Body of pancreas (tissue), 4 donors: ENCODE measurements at regions not wholly inside any gene's neighbourhood (a gene's known extent, or its start where the extent isn't known, plus 50 kb on each side); places are given as distances from the start of the nearest gene placed in this dataset.

Experiments
- ATAC-seq: fragments of 150-250 bp; one replicate; pipeline ENCODE4 v1.9.1; 2016
- DNase-seq, 4 donors: peaks; one replicate each; pipeline ENCODE4 v3.0.0-alpha.2; 2019
- H3K27ac ChIP-seq, 4 donors: fragments of 200-600 bp; sonication (generic); 1 replicate in 3 of 4; 2 replicates in 1 of 4; pipeline versions ENCODE4 v1.5.1 to v1.6.1; 2016 to 2019; ENCODE audit warnings: mild to moderate bottlenecking in 1 of 4, mixed read lengths in 1 of 4, moderate library complexity in 1 of 4
- H3K27me3 ChIP-seq, 2 donors: fragments of 200-600 bp; sonication (generic); one replicate each; pipeline ENCODE4 v1.6.0; 2016; ENCODE audit warnings: mild to moderate bottlenecking in 1 of 2
- H3K36me3 ChIP-seq, 2 donors: fragments of 200-600 bp; sonication (generic); replicated peaks in 1 of 2; 2 replicates each; pipeline ENCODE4 v1.5.1; 2016; ENCODE audit warnings: low read depth in 2 of 2; ENCODE audit not compliant: insufficient read depth in 1 of 2
- H3K4me1 ChIP-seq: fragments of 200-600 bp; sonication (generic); one replicate; pipeline ENCODE4 v1.6.0; 2016
- H3K4me3 ChIP-seq, 2 donors: fragments of 200-600 bp; sonication (generic); 1 replicate in 1 of 2; 2 replicates in 1 of 2; pipeline ENCODE4 v1.5.1; 2016 to 2019
- H3K9me3 ChIP-seq, 3 donors: fragments of 200-600 bp; sonication (generic); 1 replicate in 2 of 3; 2 replicates in 1 of 3; pipeline ENCODE4 v1.5.1; 2016
- POLR2A ChIP-seq, 3 donors: fragments of 450-650 bp; IDR thresholded peaks; one replicate each; pipeline ENCODE4 v1.6.1; 2016; ENCODE audit warnings: antibody characterized with exemption in 3 of 3, mild to moderate bottlenecking in 2 of 3
- WGBS, 2 donors: methylation state at CpG; one replicate each; pipeline ENCODE4 v1.1.5; 2017; 5-methylcytosine and 5-hydroxymethylcytosine counted together
- intact Hi-C: fragments of 100-400 bp; cut with DNase I; formaldehyde crosslinking; loops from one replicate; pipeline ENCODE4 v1.15.1; 2023
- TF ChIP-seq, protein P1 (sequence below), 7 experiments: fragments of 450-650 bp in 4 of 7; fragments of 200-600 bp in 3 of 7; sonication (generic) in 3 of 7; IDR thresholded peaks; one replicate each; pipeline ENCODE4 v1.5.1; 2016 to 2019; ENCODE audit warnings: antibody characterized with exemption in 7 of 7

DNA sequence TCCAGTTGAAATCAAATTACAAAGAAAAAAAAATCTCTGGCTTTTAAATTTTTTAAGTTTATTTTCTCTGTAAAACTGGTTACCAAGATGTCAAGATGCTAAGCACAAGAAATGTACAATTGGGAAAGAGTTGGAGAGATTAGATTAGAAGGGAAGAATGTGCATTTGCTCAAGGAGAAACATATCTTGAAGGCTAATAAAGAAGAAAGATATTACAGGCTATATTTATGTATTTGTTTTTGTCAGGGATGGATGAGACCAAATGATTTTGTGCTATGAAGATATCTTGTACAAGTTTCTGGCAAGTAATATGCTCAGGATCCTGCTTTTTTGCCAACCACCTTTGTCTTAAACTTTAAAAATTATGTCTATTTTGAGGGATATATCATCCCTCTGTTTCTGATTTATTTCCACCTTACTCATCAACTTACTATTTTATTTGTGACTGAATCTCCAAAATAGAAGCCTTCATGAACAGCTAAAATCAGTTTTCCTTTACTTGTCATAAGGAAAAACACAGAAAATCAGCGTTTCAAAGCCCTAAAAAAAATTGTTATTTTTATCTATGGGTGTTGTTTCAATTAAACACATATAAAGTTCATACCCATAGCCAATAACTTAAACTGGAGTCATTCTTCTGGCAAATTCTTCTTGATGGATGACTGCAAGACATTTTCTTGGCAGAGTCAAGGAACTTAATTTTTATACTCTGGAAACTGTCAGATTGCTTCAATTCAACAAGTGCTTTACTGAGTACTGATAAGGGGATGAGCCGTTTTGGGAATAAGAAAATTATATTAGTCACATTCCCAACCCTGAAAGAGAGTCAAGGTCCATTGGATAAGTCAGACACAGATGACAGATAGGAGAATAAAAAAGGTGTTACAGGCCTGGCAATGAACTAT is 141.8 kb downstream of the CTH start:
- WGBS, 2 donors: 25 to 55% methylated on average over 2 of the region's 2 CpGs
- no peak for TF ChIP-seq POLR2A (IDR thresholded peaks at IDR 0.05)
- TF ChIP-seq, protein P1, sequence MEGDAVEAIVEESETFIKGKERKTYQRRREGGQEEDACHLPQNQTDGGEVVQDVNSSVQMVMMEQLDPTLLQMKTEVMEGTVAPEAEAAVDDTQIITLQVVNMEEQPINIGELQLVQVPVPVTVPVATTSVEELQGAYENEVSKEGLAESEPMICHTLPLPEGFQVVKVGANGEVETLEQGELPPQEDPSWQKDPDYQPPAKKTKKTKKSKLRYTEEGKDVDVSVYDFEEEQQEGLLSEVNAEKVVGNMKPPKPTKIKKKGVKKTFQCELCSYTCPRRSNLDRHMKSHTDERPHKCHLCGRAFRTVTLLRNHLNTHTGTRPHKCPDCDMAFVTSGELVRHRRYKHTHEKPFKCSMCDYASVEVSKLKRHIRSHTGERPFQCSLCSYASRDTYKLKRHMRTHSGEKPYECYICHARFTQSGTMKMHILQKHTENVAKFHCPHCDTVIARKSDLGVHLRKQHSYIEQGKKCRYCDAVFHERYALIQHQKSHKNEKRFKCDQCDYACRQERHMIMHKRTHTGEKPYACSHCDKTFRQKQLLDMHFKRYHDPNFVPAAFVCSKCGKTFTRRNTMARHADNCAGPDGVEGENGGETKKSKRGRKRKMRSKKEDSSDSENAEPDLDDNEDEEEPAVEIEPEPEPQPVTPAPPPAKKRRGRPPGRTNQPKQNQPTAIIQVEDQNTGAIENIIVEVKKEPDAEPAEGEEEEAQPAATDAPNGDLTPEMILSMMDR (IDR thresholded peaks at IDR 0.05): no peak
- Histone ChIP-seq H3K27me3 (no peaks in the 10 kb centered on the region), H3K36me3 (no peaks in the 10 kb centered on the region), H3K9me3 (no peaks in the 10 kb centered on the region), H3K4me3 (no peak overlapping the region), H3K4me1 (peaks cover 7% of the 10 kb centered on the region), H3K27ac (no peak overlapping the region)
- intact Hi-C loops: no loop called here
- DNase-seq (no peak), ATAC-seq (no peak)

DNA sequence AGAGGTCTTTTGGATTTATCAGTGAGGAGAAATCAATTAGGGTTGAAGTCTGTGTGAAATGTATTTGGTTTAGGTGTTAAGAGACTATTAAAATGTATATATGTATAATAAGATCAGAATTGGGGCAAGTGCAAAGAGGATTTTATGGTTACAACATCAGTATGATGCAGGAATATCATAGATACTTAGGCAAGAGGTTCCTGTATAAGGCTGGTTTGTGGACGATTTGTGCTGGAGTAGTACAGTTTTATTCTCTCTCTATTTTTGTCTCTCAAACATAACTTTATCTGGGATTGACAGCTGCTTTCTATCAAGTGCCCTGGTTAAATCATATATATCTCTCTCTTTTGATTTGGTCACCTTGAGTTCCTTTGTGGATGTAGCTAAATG is 142.5 kb downstream of the CTH start:
- H3K27ac ChIP-seq: no peak overlapping the region
- WGBS, 2 donors: 48 to 53% methylated on average over 1 of the region's 1 CpG
- intact Hi-C loops: no loop called here
- H3K27me3 ChIP-seq: no peaks in the 10 kb centered on the region
- no peaks in the 10 kb centered on the region for H3K36me3 ChIP-seq
- peaks cover 7% of the 10 kb centered on the region for H3K4me1 ChIP-seq
- H3K9me3 ChIP-seq: no peaks in the 10 kb centered on the region
- H3K4me3 ChIP-seq: no peak overlapping the region
- ATAC-seq: no peak
- no peak for DNase-seq
- TF ChIP-seq, protein P1 (IDR thresholded peaks at IDR 0.05): no peak
- TF ChIP-seq POLR2A (IDR thresholded peaks at IDR 0.05): no peak

DNA sequence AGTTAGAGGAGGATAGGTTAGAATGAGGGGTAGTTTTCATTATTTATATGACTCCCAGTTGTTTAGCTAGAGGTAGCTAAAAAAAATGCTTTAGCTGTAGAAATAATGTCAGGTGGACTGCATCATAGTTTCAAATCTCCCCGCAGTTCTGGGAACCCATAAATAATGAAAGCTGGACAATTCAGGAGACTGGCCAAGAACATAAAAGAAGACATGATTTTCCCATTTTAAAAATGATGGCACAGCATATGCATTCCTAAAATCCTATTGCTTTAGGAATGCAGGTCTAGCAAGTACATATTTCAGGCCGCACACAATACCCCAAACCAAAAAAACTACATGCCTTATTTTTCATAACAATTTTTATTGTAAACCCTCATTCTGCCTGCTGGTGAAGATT is 143.3 kb downstream of the CTH start:
- H3K27me3 ChIP-seq: no peaks in the 10 kb centered on the region
- no peak for TF ChIP-seq POLR2A (IDR thresholded peaks at IDR 0.05)
- TF ChIP-seq, protein P1 (IDR thresholded peaks at IDR 0.05): no peak
- H3K36me3 ChIP-seq: no peaks in the 10 kb centered on the region
- intact Hi-C loops: no loop called here
- no peak for DNase-seq
- H3K4me3 ChIP-seq: no peak overlapping the region
- ATAC-seq: no peak
- H3K9me3 ChIP-seq: no peaks in the 10 kb centered on the region
- H3K4me1 ChIP-seq: peaks cover 7% of the 10 kb centered on the region
- H3K27ac ChIP-seq: no peak overlapping the region
- WGBS, 2 donors: 90 to 93% methylated on average over 2 of the region's 2 CpGs

DNA sequence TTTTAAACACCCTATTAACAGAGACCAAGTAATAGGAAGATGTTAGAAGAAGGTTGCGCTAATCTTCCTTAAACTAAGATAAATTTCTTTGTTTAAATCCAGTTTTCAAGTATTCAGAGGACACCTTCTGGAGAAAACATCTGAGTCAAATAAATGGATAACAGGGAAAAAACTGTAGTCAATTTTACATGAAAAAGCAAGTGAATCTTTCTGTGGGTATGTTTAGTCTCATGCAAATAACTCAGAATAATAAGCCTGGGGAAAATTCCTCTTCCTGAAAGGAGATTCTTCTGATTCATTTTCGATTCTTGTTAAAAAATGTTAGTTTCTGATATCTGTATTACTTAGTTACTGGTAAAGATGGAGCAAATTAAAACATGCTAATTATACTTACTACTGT is 145.5 kb downstream of the CTH start:
- H3K4me3 ChIP-seq: no peak overlapping the region
- no peaks in the 10 kb centered on the region for H3K36me3 ChIP-seq
- DNase-seq (no peak), ATAC-seq (no peak)
- H3K4me1 ChIP-seq: no peaks in the 10 kb centered on the region
- no peak for TF ChIP-seq POLR2A (IDR thresholded peaks at IDR 0.05)
- TF ChIP-seq, protein P1 (IDR thresholded peaks at IDR 0.05): no peak
- intact Hi-C loops: no loop called here
- no peaks in the 10 kb centered on the region for H3K9me3 ChIP-seq
- 75 to 82% methylated on average over 2 of the region's 2 CpGs for WGBS, 2 donors
- no peaks in the 10 kb centered on the region for H3K27me3 ChIP-seq
- no peak overlapping the region for H3K27ac ChIP-seq

DNA sequence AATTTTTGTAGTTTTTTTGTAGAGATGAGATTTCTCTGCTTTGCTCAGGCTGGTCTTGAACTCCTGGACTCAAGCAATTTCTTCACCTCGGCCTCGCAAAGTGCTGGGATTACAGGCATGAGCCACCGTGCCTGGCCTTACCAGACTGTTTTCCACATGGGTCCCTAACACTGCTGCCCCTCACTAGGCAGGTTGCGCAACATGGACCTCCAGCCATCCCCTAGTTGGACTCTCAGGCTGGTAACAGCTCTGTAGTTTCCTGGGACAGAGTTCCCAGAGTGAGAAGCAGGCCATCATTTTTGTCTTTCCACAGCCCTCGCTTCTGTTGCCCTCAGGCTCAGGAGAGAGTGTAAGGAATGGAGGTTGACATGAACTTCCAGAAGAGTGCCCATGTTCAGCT is 156.1 kb downstream of the CTH start:
- TF ChIP-seq POLR2A (IDR thresholded peaks at IDR 0.05): no peak
- TF ChIP-seq, protein P1 (IDR thresholded peaks at IDR 0.05): no peak
- Histone ChIP-seq H3K4me3 (no peak overlapping the region), H3K9me3 (no peaks in the 10 kb centered on the region), H3K36me3 (no peaks in the 10 kb centered on the region), H3K27ac (no peak overlapping the region), H3K4me1 (no peaks in the 10 kb centered on the region), H3K27me3 (no peaks in the 10 kb centered on the region)
- intact Hi-C loops: no loop called here
- ATAC-seq (no peak), DNase-seq (no peak)
- WGBS, 2 donors: 84 to 91% methylated on average over 5 of the region's 5 CpGs
